Sigmoid colon (tissue), 4 donors: ENCODE measurements at regions not wholly inside any gene's neighbourhood (a gene's known extent, or its start where the extent isn't known, plus 50 kb on each side); places are given as distances from the start of the nearest gene placed in this dataset.

ENCODE experiments used
- EP300 ChIP-seq, 4 donors: sonication (generic); formaldehyde crosslinking; IDR thresholded peaks; one replicate each; pipeline ENCODE4 v1.6.1; 2017; ENCODE audit warnings: antibody characterized with exemption in 4 of 4
- POLR2AphosphoS5 ChIP-seq, 4 donors: sonication (generic); formaldehyde crosslinking; IDR thresholded peaks; one replicate each; pipeline ENCODE4 v1.6.1; 2017; ENCODE audit warnings: antibody characterized with exemption in 4 of 4
- TF ChIP-seq, protein P1 (sequence below), 4 experiments: fragments of 450-650 bp in 3 of 4; fragments of 200-600 bp in 1 of 4; IDR thresholded peaks; one replicate each; pipeline ENCODE4 v1.5.1; 2016 to 2019; ENCODE audit warnings: antibody characterized with exemption in 4 of 4, mild to moderate bottlenecking in 3 of 4, moderate library complexity in 2 of 4

DNA sequence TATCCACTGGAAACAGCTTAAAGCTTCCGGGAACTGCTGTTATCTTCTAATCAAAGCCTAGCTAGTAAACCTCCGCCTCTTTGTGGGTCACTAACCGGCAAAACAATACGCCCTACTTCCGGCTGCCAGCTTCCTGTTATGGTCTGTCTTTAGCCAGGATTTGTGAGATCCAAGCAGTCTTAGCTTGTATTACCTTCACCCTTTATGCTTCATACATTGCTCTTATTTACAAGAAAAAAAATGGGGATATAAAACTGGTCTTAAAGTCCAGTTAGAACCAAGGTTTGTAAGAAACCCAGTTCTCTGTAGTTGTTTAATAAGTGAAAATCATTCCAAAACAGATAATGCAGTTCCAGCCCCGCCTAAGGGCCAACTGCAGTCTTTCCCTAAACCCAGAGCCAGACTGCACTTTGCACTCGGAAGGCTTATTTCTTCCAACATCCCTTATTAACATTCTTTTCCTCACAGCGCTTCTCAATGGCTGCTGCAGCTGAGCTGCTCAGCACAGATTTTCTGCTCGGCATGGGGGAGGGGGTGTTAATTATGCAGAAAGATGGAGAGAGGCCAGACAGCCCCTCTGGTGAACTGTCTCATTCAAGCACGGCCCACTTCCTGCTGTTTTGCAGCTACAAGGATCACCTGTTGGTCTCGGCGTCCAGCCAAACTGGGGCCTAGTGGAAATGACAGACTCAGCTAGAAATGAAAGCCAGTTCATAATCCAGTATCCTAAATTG, 368.4 kb downstream of the KLF12 start:
- TF ChIP-seq, protein P1, sequence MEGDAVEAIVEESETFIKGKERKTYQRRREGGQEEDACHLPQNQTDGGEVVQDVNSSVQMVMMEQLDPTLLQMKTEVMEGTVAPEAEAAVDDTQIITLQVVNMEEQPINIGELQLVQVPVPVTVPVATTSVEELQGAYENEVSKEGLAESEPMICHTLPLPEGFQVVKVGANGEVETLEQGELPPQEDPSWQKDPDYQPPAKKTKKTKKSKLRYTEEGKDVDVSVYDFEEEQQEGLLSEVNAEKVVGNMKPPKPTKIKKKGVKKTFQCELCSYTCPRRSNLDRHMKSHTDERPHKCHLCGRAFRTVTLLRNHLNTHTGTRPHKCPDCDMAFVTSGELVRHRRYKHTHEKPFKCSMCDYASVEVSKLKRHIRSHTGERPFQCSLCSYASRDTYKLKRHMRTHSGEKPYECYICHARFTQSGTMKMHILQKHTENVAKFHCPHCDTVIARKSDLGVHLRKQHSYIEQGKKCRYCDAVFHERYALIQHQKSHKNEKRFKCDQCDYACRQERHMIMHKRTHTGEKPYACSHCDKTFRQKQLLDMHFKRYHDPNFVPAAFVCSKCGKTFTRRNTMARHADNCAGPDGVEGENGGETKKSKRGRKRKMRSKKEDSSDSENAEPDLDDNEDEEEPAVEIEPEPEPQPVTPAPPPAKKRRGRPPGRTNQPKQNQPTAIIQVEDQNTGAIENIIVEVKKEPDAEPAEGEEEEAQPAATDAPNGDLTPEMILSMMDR (IDR thresholded peaks at IDR 0.05), result no peak
- TF ChIP-seq POLR2AphosphoS5 (IDR thresholded peaks at IDR 0.05) (peak in 2 of 4 donors; percentile 30 to 36), EP300 (IDR thresholded peaks at IDR 0.05) (no peak)
